ENCODE measurements at regions not wholly inside any gene's neighbourhood (a gene's known extent, or its start where the extent isn't known, plus 50 kb on each side); places are given as distances from the start of the nearest gene placed in this dataset.

DNA sequence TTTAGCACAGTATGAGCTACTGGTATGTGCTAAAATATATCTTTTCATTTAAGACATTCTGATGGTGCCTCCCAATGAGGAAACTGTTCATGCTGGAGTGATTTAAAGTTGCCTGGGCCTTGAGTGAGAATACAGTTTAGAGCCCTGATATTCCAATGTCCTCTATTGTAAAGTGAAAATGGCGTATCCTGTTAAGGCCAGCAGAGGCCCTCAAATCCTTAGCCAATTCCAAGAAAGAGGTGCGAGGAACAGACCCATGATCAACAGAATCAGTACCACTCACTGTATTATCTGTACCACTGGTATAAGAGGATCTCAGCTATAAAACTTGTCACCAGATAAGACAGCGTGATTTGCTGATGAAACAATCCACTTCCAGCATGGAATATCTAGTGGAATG, 273.1 kb upstream of the SLITRK5 start:
- TF ChIP-seq EP300 (IDR thresholded peaks at IDR 0.05), result no peak
- TF ChIP-seq CTCF (IDR thresholded peaks at IDR 0.05), result no peak
- no peak for TF ChIP-seq POLR2AphosphoS5 (IDR thresholded peaks at IDR 0.05)
- TF ChIP-seq POLR2A (IDR thresholded peaks at IDR 0.05), result no peak
- Histone ChIP-seq H3K9me3 (no peaks in the 10 kb centered on the region), H3K4me1 (no peaks in the 10 kb centered on the region), H3K27me3 (no peaks in the 10 kb centered on the region), H3K27ac (no peak overlapping the region), H3K36me3 (no peaks in the 10 kb centered on the region), H3K4me3 (no peak overlapping the region)
- WGBS, 5 donors, result 66 to 76% (median 74%) methylated on average over 3 of the region's 3 CpGs
- no peak for DNase-seq
- intact Hi-C loops (cut with DNase I; ENCODE audit: low total_unique reads), result no loop called here

DNA sequence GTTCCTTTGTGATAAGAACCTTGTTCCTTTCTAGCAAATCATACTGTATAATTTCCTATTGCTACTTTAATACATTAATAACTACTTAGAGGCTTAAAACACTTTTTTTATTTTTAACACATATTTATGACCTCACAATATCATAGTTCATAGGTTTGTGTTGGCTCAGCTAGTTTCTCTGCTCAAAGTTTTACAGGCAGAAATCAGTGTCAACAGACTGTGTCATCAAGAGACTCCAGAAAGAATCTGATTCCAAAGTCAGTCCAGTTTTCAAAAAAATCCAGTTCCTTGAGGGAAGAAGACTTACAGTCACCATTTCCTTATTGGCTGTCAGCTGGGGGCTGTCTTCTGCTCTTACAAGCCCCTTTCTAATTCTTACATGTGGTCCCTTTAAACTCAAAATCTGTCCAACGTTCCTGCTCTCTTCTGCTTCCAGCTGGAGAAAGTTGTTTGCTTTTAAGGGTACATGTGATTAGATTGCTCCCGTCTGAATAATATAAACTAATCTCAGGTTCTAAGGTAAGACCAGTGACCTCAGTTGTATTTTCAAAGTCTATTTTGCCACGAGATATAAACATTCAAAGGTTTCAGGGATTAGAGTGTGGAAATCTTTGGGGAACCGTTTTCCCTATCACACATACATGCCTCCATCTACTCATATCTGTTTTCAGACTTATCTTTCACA, 267.3 kb upstream of the SLITRK5 start:
- Histone ChIP-seq H3K9me3 (no peaks in the 10 kb centered on the region), H3K27me3 (no peaks in the 10 kb centered on the region), H3K27ac (no peak overlapping the region), H3K4me1 (no peaks in the 10 kb centered on the region), H3K4me3 (no peak overlapping the region), H3K36me3 (no peaks in the 10 kb centered on the region)
- DNase-seq, result no peak
- 6 to 13% (median 8%) methylated on average over 4 of the region's 4 CpGs for WGBS, 5 donors
- intact Hi-C loops (cut with DNase I; ENCODE audit: low total_unique reads), result no loop called here
- TF ChIP-seq POLR2A (IDR thresholded peaks at IDR 0.05) (no peak), POLR2AphosphoS5 (IDR thresholded peaks at IDR 0.05) (no peak), CTCF (IDR thresholded peaks at IDR 0.05) (no peak), EP300 (IDR thresholded peaks at IDR 0.05) (no peak)

GRCh38 chr13:87426742-87427141, 244.4 kb upstream of the SLITRK5 start:
- Histone ChIP-seq H3K9me3 (no peaks in the 10 kb centered on the region), H3K27ac (no peak overlapping the region), H3K27me3 (no peaks in the 10 kb centered on the region), H3K4me3 (no peak overlapping the region), H3K36me3 (no peaks in the 10 kb centered on the region), H3K4me1 (no peaks in the 10 kb centered on the region)
- intact Hi-C loops (cut with DNase I; ENCODE audit: low total_unique reads), result no loop called here
- no peak for DNase-seq
- no peak for TF ChIP-seq CTCF (IDR thresholded peaks at IDR 0.05)
- no peak for TF ChIP-seq POLR2AphosphoS5 (IDR thresholded peaks at IDR 0.05)
- TF ChIP-seq EP300 (IDR thresholded peaks at IDR 0.05), result no peak
- TF ChIP-seq POLR2A (IDR thresholded peaks at IDR 0.05), result no peak

DNA sequence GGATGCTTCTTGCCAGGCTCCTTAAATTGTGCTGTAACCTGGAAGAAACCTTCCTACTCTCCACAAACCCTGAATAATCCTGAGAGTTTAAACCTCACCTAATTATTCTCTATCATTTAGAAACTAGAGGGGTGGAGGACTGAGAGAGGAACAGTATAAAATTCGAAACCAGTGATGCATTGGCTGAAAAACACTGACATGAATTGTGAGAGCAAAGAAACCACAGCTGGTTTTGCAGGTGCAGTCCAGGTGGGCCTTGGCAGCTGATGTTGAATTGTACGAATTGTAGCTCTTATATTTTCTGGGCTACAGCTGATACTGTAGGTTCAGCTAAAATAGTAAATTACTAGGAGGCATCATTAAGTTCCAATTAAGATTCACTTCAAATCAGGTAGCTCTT, 227.0 kb upstream of the SLITRK5 start:
- TF ChIP-seq POLR2AphosphoS5 (IDR thresholded peaks at IDR 0.05) (no peak), POLR2A (IDR thresholded peaks at IDR 0.05) (no peak), EP300 (IDR thresholded peaks at IDR 0.05) (no peak), CTCF (IDR thresholded peaks at IDR 0.05) (no peak)
- intact Hi-C loops (cut with DNase I; ENCODE audit: low total_unique reads), result no loop called here
- WGBS, 5 donors, result 43 to 60% (median 47%) methylated on average over 2 of the region's 2 CpGs
- Histone ChIP-seq H3K27ac (no peak overlapping the region), H3K36me3 (no peaks in the 10 kb centered on the region), H3K27me3 (no peaks in the 10 kb centered on the region), H3K9me3 (peaks cover 0 to 5% (median 0%) of the 10 kb centered on the region in 4 donors), H3K4me3 (no peak overlapping the region), H3K4me1 (no peaks in the 10 kb centered on the region)
- no peak for DNase-seq

All from stomach (tissue), 8 donors.